PC-9 (cell line): ENCODE measurements at regions not wholly inside any gene's neighbourhood (a gene's known extent, or its start where the extent isn't known, plus 50 kb on each side); places are given as distances from the start of the nearest gene placed in this dataset.

Experiments used
- CTCF ChIP-seq: fragments of 200-600 bp; sonication (generic); conservative IDR thresholded peaks from 2 replicates; pipeline ENCODE4 v1.6.1; 2017; ENCODE audit warnings: mixed run types, antibody characterized with exemption, mild to moderate bottlenecking, moderate library complexity
- EZH2 ChIP-seq: fragments of 200-600 bp; sonication (generic); IDR thresholded peaks from 2 replicates; pipeline ENCODE4 v1.8.0; 2017; ENCODE audit warnings: antibody characterized with exemption, low read depth

GRCh38 chr18:51301376-51301775 lies 103.9 kb upstream of the MEX3C start:
- no peak for TF ChIP-seq CTCF
- TF ChIP-seq EZH2: no peak
